Endothelial cell of umbilical vein (primary cell): ENCODE measurements at regions not wholly inside any gene's neighbourhood (a gene's known extent, or its start where the extent isn't known, plus 50 kb on each side); places are given as distances from the start of the nearest gene placed in this dataset.

Experiments
- BruUV-seq: library from RNA; stranded (reverse); fragments of 400-500 nt; replicated peaks from 2 replicates; lab custom pipeline; 2021; lab: Mats Ljungman, UMichigan
- CTCF ChIA-PET: fragments of 300-600, 350-600 bp; sonication (Branson Sonifier 250); formaldehyde crosslinking; loops from one replicate; lab custom pipeline; 2021; ENCODE audit warnings: antibody characterized with exemption, inconsistent platforms; lab: Charles Lee
- POLR2A ChIA-PET: fragments of 300-600, 350-600 bp; sonication (Branson Sonifier 250); formaldehyde crosslinking; loops from one replicate; lab custom pipeline; 2021; ENCODE audit warnings: antibody characterized with exemption, inconsistent platforms; lab: Charles Lee
- DNase-seq: peaks from one replicate; pipeline ENCODE4 v3.0.0-alpha.2; 2011; ENCODE audit warnings: low read depth, low spot score
- FAIRE-seq: peaks from 2 replicates; lab custom pipeline; 2011; peaks lifted over from hg19 to GRCh38; lab: Jason Lieb, UNC
- H2AFZ ChIP-seq: 2 replicates; pipeline ENCODE4 v1.6.0; 2012; ENCODE audit warnings: low read depth, low read length, control low read depth, inconsistent platforms
- H3K27ac ChIP-seq: 2 replicates; pipeline ENCODE4 v1.5.1; 2011; ENCODE audit warnings: low read depth, mild to moderate bottlenecking, control low read depth, low read length, moderate library complexity; ENCODE audit not compliant: insufficient read depth
- H3K27me3 ChIP-seq, 2 experiments: 2 replicates each; pipeline versions ENCODE4 v1.6.0 to v1.6.1; 2011; ENCODE audit warnings: low read length in 2 of 2, mixed read lengths in 1 of 2; ENCODE audit not compliant: control insufficient read depth in 2 of 2, insufficient read depth in 2 of 2
- H3K36me3 ChIP-seq, 2 experiments: 2 replicates in 1 of 2; 3 replicates in 1 of 2; pipeline ENCODE4 v1.5.1; 2011; ENCODE audit warnings: low read length in 2 of 2, mild to moderate bottlenecking in 1 of 2, moderate library complexity in 1 of 2; ENCODE audit not compliant: control insufficient read depth in 2 of 2, insufficient read depth in 2 of 2; ENCODE audit errors: extremely low read depth in 1 of 2
- H3K4me1 ChIP-seq: 3 replicates; pipeline ENCODE4 v1.5.1; 2011; ENCODE audit warnings: mild to moderate bottlenecking, low read length; ENCODE audit not compliant: control insufficient read depth, insufficient read depth; ENCODE audit errors: extremely low read depth
- H3K4me2 ChIP-seq: 2 replicates; pipeline ENCODE4 v1.6.1; 2011; ENCODE audit warnings: low read length, control low read depth, mixed read lengths; ENCODE audit not compliant: insufficient read depth
- H3K4me3 ChIP-seq, 3 experiments: fragments of 200-600 bp in 1 of 3; sonication (generic), shearing (Covaris generic) in 1 of 3; replicated peaks in 1 of 3; 2 replicates each; pipeline ENCODE4 v1.5.1; 2011 to 2016; ENCODE audit warnings: control low read depth in 3 of 3, low read length in 3 of 3, mild to moderate bottlenecking in 2 of 3, inconsistent platforms in 1 of 3, low read depth in 1 of 3, moderate library complexity in 1 of 3; ENCODE audit not compliant: insufficient read depth in 1 of 3
- H3K79me2 ChIP-seq: 2 replicates; pipeline ENCODE4 v1.6.0; 2012; ENCODE audit warnings: low read length, inconsistent platforms; ENCODE audit not compliant: control insufficient read depth, insufficient read depth
- H3K9ac ChIP-seq: replicated peaks from 2 replicates; pipeline ENCODE3; 2011; ENCODE audit warnings: low read length, control low read depth; ENCODE audit not compliant: insufficient read depth; ENCODE audit errors: extremely low read depth
- H3K9me1 ChIP-seq: replicated peaks from 3 replicates; pipeline ENCODE4 v1.6.0; 2011; ENCODE audit warnings: mild to moderate bottlenecking, low read length; ENCODE audit not compliant: control insufficient read depth, insufficient read depth; ENCODE audit errors: extremely low read depth
- H3K9me3 ChIP-seq: replicated peaks from 2 replicates; pipeline ENCODE4 v1.5.1; 2012; ENCODE audit warnings: low read length, inconsistent platforms; ENCODE audit not compliant: control insufficient read depth, insufficient read depth
- H4K20me1 ChIP-seq: replicated peaks from 2 replicates; pipeline ENCODE3; 2011; ENCODE audit warnings: mild to moderate bottlenecking, low read length; ENCODE audit not compliant: control insufficient read depth, insufficient read depth; ENCODE audit errors: extremely low read depth
- EZH2 ChIP-seq: IDR thresholded peaks from 2 replicates; pipeline ENCODE4 v1.6.1; 2012; ENCODE audit warnings: borderline replicate concordance, low read depth, mild to moderate bottlenecking, moderate library complexity, low read length, inconsistent platforms; ENCODE audit not compliant: severe bottlenecking
- FOS ChIP-seq: IDR thresholded peaks from 2 replicates; pipeline ENCODE4 v1.6.1; 2011; ENCODE audit warnings: mild to moderate bottlenecking, low read length, moderate library complexity, borderline replicate concordance; ENCODE audit not compliant: insufficient read depth
- GATA2 ChIP-seq: IDR thresholded peaks from 2 replicates; pipeline ENCODE4 v1.7.0; 2011; ENCODE audit warnings: low read depth, mild to moderate bottlenecking, moderate library complexity, mixed read lengths, low read length; ENCODE audit not compliant: insufficient read length, insufficient read depth
- JUN ChIP-seq: IDR thresholded peaks from 2 replicates; pipeline ENCODE4 v1.6.1; 2011; ENCODE audit warnings: borderline replicate concordance, low read depth; ENCODE audit not compliant: insufficient read length, insufficient read depth
- MYC ChIP-seq: IDR thresholded peaks from one replicate; pipeline ENCODE4 v1.6.1; 2011; ENCODE audit warnings: mild to moderate bottlenecking, low read depth, low read length
- POLR2A ChIP-seq: IDR thresholded peaks from 2 replicates; pipeline ENCODE4 v1.6.1; 2012; ENCODE audit warnings: low read depth, mild to moderate bottlenecking, control low read depth, low read length
- POLR2AphosphoS5 ChIP-seq: IDR thresholded peaks from 2 replicates; pipeline ENCODE4 v1.6.1; 2012; ENCODE audit warnings: low read depth, mild to moderate bottlenecking, control low read depth, low read length, moderate library complexity; ENCODE audit not compliant: insufficient read depth
- dilution Hi-C: fragments of 300-500 bp; cut with MboI; formaldehyde crosslinking; loops from one replicate; pipeline ENCODE4 v1.15.0; 2019; ENCODE audit warnings: low sequenced_read_pairs; ENCODE audit not compliant: extremely low pct_ligation_motif_present
- intact Hi-C: fragments of 100-400 bp; cut with micrococcal nuclease; formaldehyde crosslinking; loops from one replicate; pipeline ENCODE4 v1.10.0; 2022
- TF ChIP-seq, protein P1 (sequence below), 2 donors: IDR thresholded peaks; 1 replicate in 1 of 2; 2 replicates in 1 of 2; pipeline ENCODE4 v1.5.1; 2011; ENCODE audit warnings: low read length in 2 of 2, mild to moderate bottlenecking in 2 of 2, moderate library complexity in 2 of 2, control low read depth in 1 of 2, inconsistent platforms in 1 of 2, low read depth in 1 of 2; ENCODE audit not compliant: insufficient read depth in 1 of 2; ENCODE audit errors: extremely low read depth in 1 of 2
- TF ChIP-seq, protein P2 (sequence below): IDR thresholded peaks from 2 replicates; pipeline ENCODE4 v1.6.1; 2011; ENCODE audit not compliant: insufficient read depth, insufficient read length

DNA sequence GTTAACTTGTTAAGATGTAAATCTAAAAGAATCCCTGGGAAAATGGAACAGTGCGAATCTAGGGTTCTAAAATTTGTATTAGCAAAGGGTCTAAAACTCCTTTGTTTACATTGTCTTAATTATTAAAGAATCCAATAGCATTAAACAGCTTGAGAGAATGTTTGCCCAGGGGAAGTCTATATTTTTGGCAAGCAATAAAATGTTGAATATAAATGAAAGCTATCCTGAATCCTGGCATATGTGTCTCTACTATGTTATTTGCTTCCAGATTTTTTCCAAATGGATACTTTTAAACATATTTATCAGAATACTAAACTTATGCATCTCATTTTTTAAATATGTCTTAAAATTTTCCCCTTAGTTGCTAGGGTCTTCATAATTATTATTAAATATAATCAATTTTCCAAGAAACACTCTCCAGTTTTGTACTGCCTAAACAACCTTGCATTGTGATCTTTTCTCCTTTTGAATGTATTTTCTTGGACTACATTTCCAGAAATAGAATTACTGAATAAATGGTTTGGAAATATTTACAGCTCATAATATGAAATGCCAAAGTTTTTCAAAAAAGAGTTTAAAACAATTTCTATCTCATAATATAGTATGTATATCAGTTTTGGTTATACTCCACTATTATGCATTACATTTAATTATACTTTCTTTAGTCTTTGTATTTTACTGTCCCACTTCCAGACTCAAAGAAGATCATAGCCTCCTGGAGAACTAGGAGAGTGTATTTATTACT is 304.8 kb downstream of the USP25 start:
- BruUV-seq = no TSS peak
- H3K9me1 ChIP-seq = no peaks in the 10 kb centered on the region
- no peak overlapping the region for H3K27ac ChIP-seq
- FAIRE-seq = no peak
- no peaks in the 10 kb centered on the region for H4K20me1 ChIP-seq
- H3K27me3 ChIP-seq = no peaks in the 10 kb centered on the region
- DNase-seq = no peak
- no peaks in the 10 kb centered on the region for H3K79me2 ChIP-seq
- H3K4me2 ChIP-seq = no peak overlapping the region
- H3K9me3 ChIP-seq = no peaks in the 10 kb centered on the region
- ChIA-PET CTCF (interaction anchor here (1.1 kb wide), 1 partner anchor 13 kb away, joined by 4 read pairs; no protein-coding TSS in a partner anchor), POLR2A (no interaction called here)
- dilution Hi-C loops = no loop called here
- no peak overlapping the region for H2AFZ ChIP-seq
- no peak overlapping the region for H3K4me3 ChIP-seq
- no peaks in the 10 kb centered on the region for H3K4me1 ChIP-seq
- no peak overlapping the region for H3K9ac ChIP-seq
- intact Hi-C loops = no loop called here
- no peak for TF ChIP-seq POLR2A
- no peak for TF ChIP-seq GATA2
- TF ChIP-seq FOS = no peak
- no peaks in the 10 kb centered on the region for H3K36me3 ChIP-seq

DNA sequence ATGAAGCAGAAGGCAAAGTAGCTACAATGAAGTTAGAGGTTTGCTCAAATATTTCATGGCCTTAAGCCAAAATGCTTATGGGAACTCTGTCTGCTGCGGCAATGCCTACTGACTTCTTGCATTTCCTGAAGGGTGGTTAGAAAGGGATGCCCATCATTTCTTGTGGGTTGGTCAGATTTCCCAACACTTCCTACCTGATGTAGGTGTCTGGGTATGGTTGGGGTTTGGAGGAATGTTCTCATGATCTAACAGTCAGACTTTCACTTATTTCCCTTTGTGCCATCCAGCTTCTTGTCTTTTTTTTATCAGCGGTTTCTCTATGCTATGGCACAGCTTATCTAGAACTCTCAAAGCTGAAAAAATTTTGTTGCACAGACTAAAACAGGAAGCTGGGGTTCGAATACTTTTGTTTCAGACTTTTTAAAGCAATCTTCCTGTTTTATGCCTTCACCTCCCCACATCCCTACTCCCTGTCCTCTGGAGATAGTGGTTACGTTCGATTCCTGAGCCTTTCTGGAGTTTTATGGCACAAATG is 307.7 kb downstream of the USP25 start:
- Histone ChIP-seq H3K79me2 (no peaks in the 10 kb centered on the region), H3K9ac (no peak overlapping the region), H3K9me1 (no peaks in the 10 kb centered on the region), H3K27me3 (no peaks in the 10 kb centered on the region), H4K20me1 (no peaks in the 10 kb centered on the region), H3K4me3 (no peak overlapping the region), H3K36me3 (no peaks in the 10 kb centered on the region), H3K27ac (no peak overlapping the region), H3K9me3 (no peaks in the 10 kb centered on the region), H3K4me2 (no peak overlapping the region), H2AFZ (peak overlapping the region; percentile 36), H3K4me1 (no peaks in the 10 kb centered on the region)
- intact Hi-C loops = no loop called here
- CTCF ChIA-PET = no interaction called here
- dilution Hi-C loops = no loop called here
- TF ChIP-seq, protein P1, sequence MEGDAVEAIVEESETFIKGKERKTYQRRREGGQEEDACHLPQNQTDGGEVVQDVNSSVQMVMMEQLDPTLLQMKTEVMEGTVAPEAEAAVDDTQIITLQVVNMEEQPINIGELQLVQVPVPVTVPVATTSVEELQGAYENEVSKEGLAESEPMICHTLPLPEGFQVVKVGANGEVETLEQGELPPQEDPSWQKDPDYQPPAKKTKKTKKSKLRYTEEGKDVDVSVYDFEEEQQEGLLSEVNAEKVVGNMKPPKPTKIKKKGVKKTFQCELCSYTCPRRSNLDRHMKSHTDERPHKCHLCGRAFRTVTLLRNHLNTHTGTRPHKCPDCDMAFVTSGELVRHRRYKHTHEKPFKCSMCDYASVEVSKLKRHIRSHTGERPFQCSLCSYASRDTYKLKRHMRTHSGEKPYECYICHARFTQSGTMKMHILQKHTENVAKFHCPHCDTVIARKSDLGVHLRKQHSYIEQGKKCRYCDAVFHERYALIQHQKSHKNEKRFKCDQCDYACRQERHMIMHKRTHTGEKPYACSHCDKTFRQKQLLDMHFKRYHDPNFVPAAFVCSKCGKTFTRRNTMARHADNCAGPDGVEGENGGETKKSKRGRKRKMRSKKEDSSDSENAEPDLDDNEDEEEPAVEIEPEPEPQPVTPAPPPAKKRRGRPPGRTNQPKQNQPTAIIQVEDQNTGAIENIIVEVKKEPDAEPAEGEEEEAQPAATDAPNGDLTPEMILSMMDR (IDR thresholded peaks at IDR 0.05; ENCODE audit: extremely low read depth in 1 of 2, insufficient read depth in 1 of 2, low read depth in 1 of 2, low read length in 2 of 2) = no peak
- TF ChIP-seq GATA2 (no peak), POLR2AphosphoS5 (no peak), JUN (no peak), FOS (no peak), POLR2A (no peak), MYC (no peak), EZH2 (no peak)
- TF ChIP-seq, protein P2, sequence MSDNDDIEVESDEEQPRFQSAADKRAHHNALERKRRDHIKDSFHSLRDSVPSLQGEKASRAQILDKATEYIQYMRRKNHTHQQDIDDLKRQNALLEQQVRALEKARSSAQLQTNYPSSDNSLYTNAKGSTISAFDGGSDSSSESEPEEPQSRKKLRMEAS = no peak
- BruUV-seq = no TSS peak
- DNase-seq (no peak), FAIRE-seq (no peak)
- POLR2A ChIA-PET = no interaction called here
